NCI-H82 treated with DMSO at 0.1 percent for 48 hours (cell line): ENCODE measurements at regions not wholly inside any gene's neighbourhood (a gene's known extent, or its start where the extent isn't known, plus 50 kb on each side); places are given as distances from the start of the nearest gene placed in this dataset.

Source experiments
- DNase-seq: peaks from one replicate; lab custom pipeline; 2025; ENCODE audit not compliant: unreplicated experiment; lab: John Stamatoyannopoulos, UW

- DNase-seq = no peak
Measured at GRCh38 chr14:53473480-53473879, 320.4 kb upstream of the DDHD1 start.

- no peak for DNase-seq
Measured at GRCh38 chr14:53472306-53472705, 319.2 kb upstream of the DDHD1 start.

DNA sequence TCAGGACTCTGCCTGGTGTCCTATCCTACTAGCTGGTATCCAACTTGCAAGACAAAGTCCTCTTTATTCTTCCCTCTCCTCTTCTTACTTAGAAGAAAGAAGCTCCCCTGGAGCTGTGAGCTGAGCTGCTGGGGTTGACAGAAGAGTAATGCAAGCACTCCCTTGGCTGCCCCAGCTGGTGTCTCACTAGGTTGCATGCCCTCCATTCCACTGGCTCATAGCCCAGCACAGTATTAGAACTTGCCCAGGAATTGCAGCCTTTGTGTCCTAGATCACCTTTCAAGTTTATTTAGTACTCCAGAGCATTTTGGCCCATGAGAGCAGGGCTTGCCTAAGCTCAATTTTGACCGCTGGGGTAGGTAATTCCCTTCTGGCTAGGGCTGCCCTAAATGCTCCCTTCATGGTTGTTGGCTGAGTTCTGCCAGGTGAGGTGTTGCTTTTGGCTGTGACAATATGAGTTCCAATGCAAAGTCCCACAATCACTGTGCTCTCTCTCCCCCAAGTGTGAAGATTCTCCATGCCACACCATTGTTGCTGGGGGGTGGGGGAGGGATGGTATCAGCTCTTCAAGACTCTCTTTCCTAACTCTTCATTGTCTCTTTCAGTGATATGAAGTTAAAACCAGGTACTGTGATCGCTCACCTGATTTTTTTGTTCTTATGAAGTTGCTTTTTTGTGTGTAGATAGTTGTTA, 317.4 kb upstream of the DDHD1 start:
- no peak for DNase-seq

GRCh38 chr14:53468876-53469275, 315.8 kb upstream of the DDHD1 start:
- no peak for DNase-seq

DNA sequence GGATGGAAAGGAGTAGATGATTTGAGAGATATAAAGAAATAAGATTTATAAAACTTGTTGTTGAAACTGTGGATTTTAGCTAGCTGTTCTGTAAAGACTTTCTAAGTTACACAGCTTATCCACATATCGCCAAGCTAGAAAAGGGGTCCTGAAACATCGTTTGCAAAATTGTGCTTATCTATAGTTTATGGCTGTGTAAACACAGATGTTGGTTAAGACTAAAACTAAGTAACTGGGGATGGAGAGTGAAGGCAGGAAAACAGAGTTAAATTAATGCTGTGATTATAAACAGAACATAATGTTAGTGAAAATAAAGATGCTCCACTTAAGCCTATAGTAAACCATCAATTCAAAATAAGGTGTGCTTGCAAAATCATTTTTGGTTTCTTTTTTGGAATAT, 311.3 kb upstream of the DDHD1 start:
- DNase-seq = no peak

DNA sequence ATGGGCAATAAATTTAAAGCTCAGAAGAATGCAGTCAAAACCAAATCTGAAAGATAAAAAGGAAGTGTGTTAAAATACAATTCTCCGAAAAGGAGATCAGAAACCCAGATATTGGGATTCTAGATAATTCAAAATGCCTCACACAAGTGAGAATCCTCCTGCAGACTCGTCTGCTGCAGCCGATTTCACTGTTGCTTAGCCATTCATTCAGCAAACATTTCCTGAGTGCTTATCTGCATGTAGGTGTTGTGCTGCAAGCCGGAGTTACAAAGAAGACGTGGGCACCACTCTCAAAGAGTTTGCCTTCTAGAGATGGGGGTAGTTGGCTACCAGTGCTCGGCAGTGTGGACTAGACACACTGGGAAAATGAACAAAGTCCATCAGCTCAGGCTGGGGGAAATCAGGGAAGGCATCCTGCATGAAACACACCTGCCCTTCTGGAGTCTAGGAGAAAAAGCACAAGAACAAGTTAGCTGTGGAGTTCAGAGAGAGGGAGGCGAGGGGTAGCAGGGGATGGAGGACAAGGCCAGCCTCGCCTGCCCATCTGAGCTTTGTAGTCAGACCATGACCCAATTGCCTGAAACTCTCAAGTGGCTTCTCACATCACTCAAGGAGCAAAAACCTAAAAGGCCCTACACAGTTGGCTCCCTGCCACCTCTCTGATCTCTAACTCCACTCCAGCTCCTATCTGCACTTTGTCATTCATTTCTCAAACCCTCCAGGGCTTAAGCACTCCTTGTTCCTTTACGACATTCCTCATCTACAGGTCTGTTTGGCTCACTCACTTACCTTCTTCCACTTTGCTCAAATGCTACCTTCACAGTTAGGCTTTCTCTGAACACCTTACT, 310.0 kb upstream of the DDHD1 start:
- DNase-seq = no peak

DNA sequence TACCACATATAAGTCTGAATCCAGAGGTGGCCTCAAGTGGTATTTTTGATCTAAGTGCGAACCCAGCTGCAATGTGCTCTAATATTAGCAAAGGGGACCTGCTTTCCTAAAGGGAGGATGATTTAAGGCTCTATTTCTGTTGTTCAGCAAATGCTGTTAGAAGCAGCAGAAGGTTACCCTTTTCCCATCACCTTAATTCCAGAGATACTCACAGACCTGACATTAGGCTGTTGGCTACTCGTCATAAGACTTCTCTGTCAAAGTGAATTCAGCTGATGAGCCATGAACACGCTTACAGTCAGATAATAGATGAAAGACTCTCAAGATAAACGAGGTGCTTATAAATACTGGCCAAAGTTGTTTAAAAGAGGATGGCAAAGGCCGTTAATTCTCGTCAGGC, 308.7 kb upstream of the DDHD1 start:
- no peak for DNase-seq

GRCh38 chr14:53460544-53460943, 307.4 kb upstream of the DDHD1 start:
- DNase-seq = no peak

GRCh38 chr14:53458368-53458814, 305.3 kb upstream of the DDHD1 start:
- no peak for DNase-seq

GRCh38 chr14:53456931-53457330, 303.8 kb upstream of the DDHD1 start:
- no peak for DNase-seq

DNA sequence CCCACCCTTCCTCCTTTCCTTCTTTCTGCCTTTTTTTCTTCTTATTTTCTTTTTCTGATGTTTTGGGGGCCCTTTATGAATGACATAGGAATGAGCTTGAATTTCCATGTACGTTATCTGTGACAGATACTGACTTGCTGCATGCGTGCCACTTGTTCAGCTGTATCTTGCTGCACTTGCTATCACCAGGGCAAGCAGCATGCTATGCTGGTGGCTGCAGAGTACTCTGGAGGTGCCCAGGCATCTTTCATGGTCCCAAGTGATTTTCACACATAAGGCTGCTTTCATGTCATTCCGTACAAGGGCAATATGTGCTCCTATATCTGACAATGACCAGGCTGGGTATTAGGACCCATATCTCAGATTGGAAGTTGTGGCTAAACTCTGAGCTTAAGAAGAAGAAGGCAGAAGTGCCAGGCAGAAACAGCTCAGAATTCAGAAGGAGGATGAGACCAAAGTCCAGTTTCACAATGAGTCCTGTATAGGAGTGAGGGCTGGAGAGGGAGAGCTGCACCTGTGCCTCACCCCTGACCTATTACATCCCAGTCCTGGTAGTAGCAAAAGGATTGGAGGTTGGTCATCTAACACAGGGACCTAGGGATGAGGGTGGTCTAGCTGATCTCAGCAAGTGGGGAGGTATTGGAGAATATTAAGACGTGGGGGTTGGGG, 299.0 kb upstream of the DDHD1 start:
- no peak for DNase-seq

DNA sequence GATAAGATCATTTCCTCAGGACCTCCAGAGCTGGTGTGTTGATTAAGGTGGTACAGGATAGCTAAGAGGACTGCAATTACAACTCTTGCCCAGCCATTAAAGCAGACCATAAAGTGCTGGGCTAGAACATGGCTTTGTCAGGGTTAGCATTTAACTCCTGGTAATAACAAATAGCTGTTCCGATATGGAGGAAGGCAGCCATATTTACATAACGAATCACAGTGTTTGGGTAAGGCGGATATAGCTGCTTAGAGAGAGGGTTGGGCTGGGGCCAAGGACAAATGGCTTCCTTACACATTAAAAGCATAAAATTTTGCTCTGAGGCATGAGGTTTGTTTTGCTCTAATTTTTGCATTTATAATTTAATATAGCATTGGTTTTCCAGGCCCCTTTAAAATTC, 297.7 kb upstream of the DDHD1 start:
- DNase-seq = no peak

DNA sequence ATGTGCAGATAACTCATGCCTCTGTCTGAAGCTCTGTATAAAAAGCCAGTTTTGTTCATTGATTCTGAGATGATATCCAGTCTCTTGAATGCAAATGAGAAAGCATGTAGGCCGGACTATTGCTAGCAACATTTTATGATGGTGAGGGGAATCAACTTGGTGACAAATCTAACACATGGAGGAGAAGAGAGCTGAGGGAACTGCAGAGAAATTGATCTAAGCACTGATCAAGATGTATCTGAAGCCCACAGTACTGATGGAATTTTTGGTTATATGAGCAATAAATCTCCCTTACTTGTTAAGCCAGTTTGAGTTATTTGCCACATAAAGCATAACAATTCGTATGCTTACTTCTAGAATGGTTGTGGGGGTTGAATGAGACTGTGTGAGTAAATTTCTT, 295.6 kb upstream of the DDHD1 start:
- no peak for DNase-seq

GRCh38 chr14:53444677-53445312, 291.7 kb upstream of the DDHD1 start:
- no peak for DNase-seq

- DNase-seq = no peak
Measured at GRCh38 chr14:53441789-53442188, 288.7 kb upstream of the DDHD1 start.

GRCh38 chr14:53437858-53438257, 284.7 kb upstream of the DDHD1 start:
- no peak for DNase-seq

DNA sequence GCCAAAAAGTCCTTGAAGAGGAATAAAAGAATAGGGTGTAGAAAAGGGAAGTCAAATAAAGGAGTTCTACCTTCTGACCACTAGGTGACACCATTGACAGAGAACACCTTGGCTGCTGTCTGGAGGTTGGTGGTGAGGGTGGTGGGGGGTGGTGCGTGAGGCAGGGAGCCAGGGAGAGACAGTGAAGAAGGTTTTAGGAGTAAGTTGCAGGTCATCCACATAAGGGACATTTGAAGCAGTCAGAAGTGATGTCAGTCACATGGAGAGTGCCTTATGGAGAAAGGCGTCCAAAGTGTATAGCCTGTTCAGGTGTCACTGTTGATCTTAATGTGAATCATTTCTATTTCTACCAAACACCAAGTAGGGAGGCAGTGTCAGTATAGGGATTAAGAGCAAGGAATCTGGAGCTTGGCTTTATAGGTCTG, 279.3 kb upstream of the DDHD1 start:
- peak; percentile 1 for DNase-seq

- DNase-seq = no peak
Measured at GRCh38 chr14:53430870-53431269, 277.7 kb upstream of the DDHD1 start.

GRCh38 chr14:53412819-53413675, 259.9 kb upstream of the DDHD1 start:
- no peak for DNase-seq

GRCh38 chr14:53411125-53411524, 258.0 kb upstream of the DDHD1 start:
- no peak for DNase-seq
